ENCODE measurements at regions not wholly inside any gene's neighbourhood (a gene's known extent, or its start where the extent isn't known, plus 50 kb on each side); places are given as distances from the start of the nearest gene placed in this dataset.
"Not testable (repeated sequence)": the region's sequence is repeated elsewhere in the genome, so short reads cannot be mapped to it uniquely, and the experiment has no call there.

GRCh38 chr6:15827496-15828255 is 164.8 kb upstream of the DTNBP1 start:
- no peak for DNase-seq

- DNase-seq, result no peak
Observed at GRCh38 chr6:15826814-15827318, 164.0 kb upstream of the DTNBP1 start.

- DNase-seq, result no peak
Observed at GRCh38 chr6:15825332-15825930, 162.6 kb upstream of the DTNBP1 start.

- DNase-seq, result no peak
Observed at GRCh38 chr6:15824811-15825210, 162.0 kb upstream of the DTNBP1 start.

GRCh38 chr6:15823838-15824414 is 161.1 kb upstream of the DTNBP1 start:
- DNase-seq, result no peak

GRCh38 chr6:15822835-15823234 is 160.0 kb upstream of the DTNBP1 start:
- DNase-seq, result no peak

- no peak for DNase-seq
Observed at GRCh38 chr6:15819841-15820240, 157.0 kb upstream of the DTNBP1 start.

GRCh38 chr6:15819226-15819625 is 156.4 kb upstream of the DTNBP1 start:
- DNase-seq, result no peak

GRCh38 chr6:15818491-15818890 is 155.7 kb upstream of the DTNBP1 start:
- no peak for DNase-seq

GRCh38 chr6:15818044-15818443 is 155.2 kb upstream of the DTNBP1 start:
- DNase-seq, result no peak

- DNase-seq, result no peak
Observed at GRCh38 chr6:15817100-15817499, 154.3 kb upstream of the DTNBP1 start.

GRCh38 chr6:15816661-15817060 is 153.8 kb upstream of the DTNBP1 start:
- no peak for DNase-seq

GRCh38 chr6:15813698-15814097 is 150.9 kb upstream of the DTNBP1 start:
- not testable (repeated sequence) for DNase-seq

- no peak for DNase-seq
Observed at GRCh38 chr6:15811107-15811506, 148.3 kb upstream of the DTNBP1 start.

GRCh38 chr6:15810618-15811017 is 147.8 kb upstream of the DTNBP1 start:
- DNase-seq, result peak; percentile 44

- no peak for DNase-seq
Observed at GRCh38 chr6:15809367-15809766, 146.5 kb upstream of the DTNBP1 start.

- DNase-seq, result no peak
Observed at GRCh38 chr6:15804164-15805154, 141.6 kb upstream of the DTNBP1 start.

GRCh38 chr6:15802466-15802865 is 139.6 kb upstream of the DTNBP1 start:
- DNase-seq, result no peak

- DNase-seq, result no peak
Observed at GRCh38 chr6:15801912-15802311, 139.1 kb upstream of the DTNBP1 start.

- DNase-seq, result no peak
Observed at GRCh38 chr6:15800841-15801617, 138.2 kb upstream of the DTNBP1 start.

- DNase-seq, result no peak
Observed at GRCh38 chr6:15798533-15799255, 135.9 kb upstream of the DTNBP1 start.

Measured in DMS53 (cell line).